PC-3 (cell line): ENCODE measurements at regions not wholly inside any gene's neighbourhood (a gene's known extent, or its start where the extent isn't known, plus 50 kb on each side); places are given as distances from the start of the nearest gene placed in this dataset.
"Not testable (repeated sequence)": the region's sequence is repeated elsewhere in the genome, so short reads cannot be mapped to it uniquely, and the experiment has no call there.

Source experiments
- EZH2 ChIP-seq: fragments of 300-600 bp; sonication (generic); IDR thresholded peaks from one replicate; pipeline ENCODE4 v1.6.1; 2017; ENCODE audit warnings: antibody characterized with exemption, mild to moderate bottlenecking, low read length; ENCODE audit not compliant: unreplicated experiment
- TF ChIP-seq, protein P1 (sequence below): fragments of 300-600 bp; sonication (generic); conservative IDR thresholded peaks from 2 replicates; pipeline ENCODE4 v1.5.1; 2017; ENCODE audit warnings: antibody characterized with exemption, low read depth, mild to moderate bottlenecking, low read length

DNA sequence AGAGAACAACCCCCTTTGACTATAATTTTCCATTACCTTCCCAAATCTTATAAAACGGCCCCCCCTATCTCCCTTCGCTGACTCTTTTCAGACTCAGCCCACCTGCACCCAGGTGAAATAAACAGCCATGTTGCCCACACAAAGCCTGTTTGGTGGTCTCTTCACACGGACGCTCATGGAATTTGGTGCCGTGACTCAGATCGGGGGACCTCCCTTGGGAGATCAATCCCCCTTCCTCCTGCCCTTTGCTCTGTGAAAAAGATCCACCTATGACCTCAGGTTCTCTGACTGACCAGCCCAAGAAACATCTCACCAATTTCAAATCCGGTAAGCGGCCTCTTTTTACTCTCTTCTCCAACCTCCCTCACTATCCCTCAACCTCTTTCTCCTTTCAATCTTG lies 146.8 kb upstream of the TRIB2 start:
- TF ChIP-seq, protein P1, sequence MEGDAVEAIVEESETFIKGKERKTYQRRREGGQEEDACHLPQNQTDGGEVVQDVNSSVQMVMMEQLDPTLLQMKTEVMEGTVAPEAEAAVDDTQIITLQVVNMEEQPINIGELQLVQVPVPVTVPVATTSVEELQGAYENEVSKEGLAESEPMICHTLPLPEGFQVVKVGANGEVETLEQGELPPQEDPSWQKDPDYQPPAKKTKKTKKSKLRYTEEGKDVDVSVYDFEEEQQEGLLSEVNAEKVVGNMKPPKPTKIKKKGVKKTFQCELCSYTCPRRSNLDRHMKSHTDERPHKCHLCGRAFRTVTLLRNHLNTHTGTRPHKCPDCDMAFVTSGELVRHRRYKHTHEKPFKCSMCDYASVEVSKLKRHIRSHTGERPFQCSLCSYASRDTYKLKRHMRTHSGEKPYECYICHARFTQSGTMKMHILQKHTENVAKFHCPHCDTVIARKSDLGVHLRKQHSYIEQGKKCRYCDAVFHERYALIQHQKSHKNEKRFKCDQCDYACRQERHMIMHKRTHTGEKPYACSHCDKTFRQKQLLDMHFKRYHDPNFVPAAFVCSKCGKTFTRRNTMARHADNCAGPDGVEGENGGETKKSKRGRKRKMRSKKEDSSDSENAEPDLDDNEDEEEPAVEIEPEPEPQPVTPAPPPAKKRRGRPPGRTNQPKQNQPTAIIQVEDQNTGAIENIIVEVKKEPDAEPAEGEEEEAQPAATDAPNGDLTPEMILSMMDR = not testable (repeated sequence)
- TF ChIP-seq EZH2 = not testable (repeated sequence)
